Mucosa of rectum (tissue), 2 donors: ENCODE measurements at regions not wholly inside any gene's neighbourhood (a gene's known extent, or its start where the extent isn't known, plus 50 kb on each side); places are given as distances from the start of the nearest gene placed in this dataset.

Experiments used
- H3K27ac ChIP-seq, 2 donors: one replicate each; pipeline ENCODE4 v1.7.0; 2013; ENCODE audit warnings: inconsistent platforms in 2 of 2, low read depth in 2 of 2, low read length in 2 of 2
- H3K27me3 ChIP-seq, 2 donors: one replicate each; pipeline ENCODE4 v1.7.0; 2013; ENCODE audit warnings: low read length in 2 of 2; ENCODE audit not compliant: control insufficient read depth in 2 of 2, insufficient read depth in 2 of 2
- H3K36me3 ChIP-seq, 2 donors: one replicate each; pipeline ENCODE4 v1.7.0; 2013; ENCODE audit warnings: low read length in 2 of 2; ENCODE audit not compliant: control insufficient read depth in 2 of 2, insufficient read depth in 2 of 2
- H3K4me1 ChIP-seq, 2 donors: one replicate each; pipeline ENCODE4 v1.7.0; 2013; ENCODE audit warnings: low read length in 2 of 2, mild to moderate bottlenecking in 1 of 2; ENCODE audit not compliant: control insufficient read depth in 2 of 2, insufficient read depth in 2 of 2
- H3K4me3 ChIP-seq, 2 donors: one replicate each; pipeline ENCODE4 v1.7.0; 2013; ENCODE audit warnings: low read length in 2 of 2
- H3K9ac ChIP-seq, 2 donors: one replicate each; pipeline ENCODE4 v1.7.0; 2013; ENCODE audit warnings: low read length in 2 of 2, low read depth in 1 of 2, mild to moderate bottlenecking in 1 of 2
- H3K9me3 ChIP-seq, 2 donors: one replicate each; pipeline ENCODE4 v1.7.0; 2013; ENCODE audit warnings: low read length in 2 of 2; ENCODE audit not compliant: control insufficient read depth in 2 of 2
- donor health status: healthy.
- donor health status: Normal muscosa, but diverticular disease.

- H3K9ac ChIP-seq = no peak overlapping the region
- no peaks in the 10 kb centered on the region for H3K9me3 ChIP-seq
- no peaks in the 10 kb centered on the region for H3K36me3 ChIP-seq
- no peak overlapping the region for H3K4me3 ChIP-seq
- no peaks in the 10 kb centered on the region for H3K27me3 ChIP-seq
- H3K27ac ChIP-seq = no peak overlapping the region
- peaks cover 9 to 12% of the 10 kb centered on the region in 2 donors for H3K4me1 ChIP-seq
Measured at GRCh38 chr1:54462597-54463258, 56.5 kb upstream of the SSBP3 start.

- H3K27ac ChIP-seq = no peak overlapping the region
- no peaks in the 10 kb centered on the region for H3K36me3 ChIP-seq
- peaks cover 9 to 12% of the 10 kb centered on the region in 2 donors for H3K4me1 ChIP-seq
- H3K9ac ChIP-seq = no peak overlapping the region
- no peaks in the 10 kb centered on the region for H3K27me3 ChIP-seq
- H3K9me3 ChIP-seq = no peaks in the 10 kb centered on the region
- H3K4me3 ChIP-seq = no peak overlapping the region
Measured at GRCh38 chr1:54461731-54462596, 55.8 kb upstream of the SSBP3 start.

DNA sequence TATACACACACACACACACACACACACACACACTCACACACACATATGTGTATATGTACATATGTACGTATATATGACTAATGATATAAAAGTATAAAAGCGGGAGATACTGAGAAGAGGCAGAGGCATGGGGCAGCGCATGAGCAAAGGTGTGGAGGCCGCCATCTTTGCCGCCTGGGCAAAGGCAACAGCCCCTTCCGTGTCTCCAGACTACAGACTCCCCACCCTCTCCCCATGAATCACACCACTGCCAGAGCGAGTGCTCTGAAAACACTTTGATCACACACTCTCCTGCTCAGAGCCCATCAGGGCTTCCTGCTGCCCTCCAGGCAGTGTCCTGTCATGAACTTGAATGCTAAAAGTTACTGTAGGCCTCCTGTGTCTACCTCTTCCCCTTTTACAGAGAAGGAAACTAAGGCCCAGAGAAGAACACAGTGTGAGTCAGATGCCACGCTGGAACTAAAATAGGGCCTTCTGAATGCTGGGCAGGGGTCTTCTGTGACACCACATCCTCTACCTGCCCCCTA, 54.7 kb upstream of the SSBP3 start:
- H3K9me3 ChIP-seq = no peaks in the 10 kb centered on the region
- H3K4me3 ChIP-seq = no peak overlapping the region
- H3K4me1 ChIP-seq = peaks cover 9 to 12% of the 10 kb centered on the region in 2 donors
- H3K9ac ChIP-seq = no peak overlapping the region
- H3K27me3 ChIP-seq = no peaks in the 10 kb centered on the region
- H3K36me3 ChIP-seq = no peaks in the 10 kb centered on the region
- H3K27ac ChIP-seq = no peak overlapping the region

- Histone ChIP-seq H3K36me3 (no peaks in the 10 kb centered on the region), H3K27me3 (no peaks in the 10 kb centered on the region), H3K27ac (no peak overlapping the region), H3K4me1 (peaks cover 9 to 12% of the 10 kb centered on the region in 2 donors), H3K9ac (no peak overlapping the region), H3K4me3 (no peak overlapping the region), H3K9me3 (no peaks in the 10 kb centered on the region)
Measured at GRCh38 chr1:54460351-54460750, 54.2 kb upstream of the SSBP3 start.

GRCh38 chr1:54459726-54460191, 53.6 kb upstream of the SSBP3 start:
- H3K9me3 ChIP-seq = no peaks in the 10 kb centered on the region
- H3K27me3 ChIP-seq = no peaks in the 10 kb centered on the region
- no peak overlapping the region for H3K27ac ChIP-seq
- no peak overlapping the region for H3K9ac ChIP-seq
- no peak overlapping the region for H3K4me3 ChIP-seq
- no peaks in the 10 kb centered on the region for H3K36me3 ChIP-seq
- H3K4me1 ChIP-seq = peaks cover 7 to 12% of the 10 kb centered on the region in 2 donors

- Histone ChIP-seq H3K4me3 (no peak overlapping the region), H3K4me1 (peaks cover 5 to 12% of the 10 kb centered on the region in 2 donors), H3K27me3 (no peaks in the 10 kb centered on the region), H3K36me3 (no peaks in the 10 kb centered on the region), H3K27ac (no peak overlapping the region), H3K9ac (no peak overlapping the region), H3K9me3 (no peaks in the 10 kb centered on the region)
Measured at GRCh38 chr1:54459140-54459539, 52.9 kb upstream of the SSBP3 start.

- no peak overlapping the region for H3K27ac ChIP-seq
- H3K27me3 ChIP-seq = no peaks in the 10 kb centered on the region
- no peak overlapping the region for H3K4me3 ChIP-seq
- no peaks in the 10 kb centered on the region for H3K36me3 ChIP-seq
- no peaks in the 10 kb centered on the region for H3K4me1 ChIP-seq
- no peak overlapping the region for H3K9ac ChIP-seq
- no peaks in the 10 kb centered on the region for H3K9me3 ChIP-seq
Measured at GRCh38 chr1:54456921-54457529, 50.8 kb upstream of the SSBP3 start.

DNA sequence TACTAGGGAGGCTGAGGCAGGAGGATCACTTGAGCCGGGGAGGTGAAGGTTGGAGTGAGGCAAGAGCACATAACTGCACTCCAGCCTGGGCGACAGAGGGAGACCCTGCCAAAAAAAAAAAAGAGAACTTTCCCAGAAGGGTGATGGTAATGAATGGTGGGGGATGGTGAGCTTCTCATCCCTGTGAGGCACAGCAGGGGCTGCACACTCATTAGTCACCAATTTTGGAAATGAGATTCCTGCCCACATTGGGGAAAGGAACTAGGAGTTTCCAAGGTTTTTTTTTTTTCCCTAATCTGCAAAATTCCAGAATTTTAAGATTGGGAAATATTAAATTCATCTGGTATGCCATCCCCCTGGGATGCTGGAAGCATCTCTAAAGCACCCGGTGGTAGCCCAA, 50.2 kb upstream of the SSBP3 start:
- Histone ChIP-seq H3K9me3 (no peaks in the 10 kb centered on the region), H3K9ac (no peak overlapping the region), H3K4me1 (no peaks in the 10 kb centered on the region), H3K4me3 (no peak overlapping the region), H3K27me3 (no peaks in the 10 kb centered on the region), H3K27ac (no peak overlapping the region), H3K36me3 (no peaks in the 10 kb centered on the region)
